Kidney epithelial cell (primary cell): ENCODE measurements at regions not wholly inside any gene's neighbourhood (a gene's known extent, or its start where the extent isn't known, plus 50 kb on each side); places are given as distances from the start of the nearest gene placed in this dataset.

Source experiments
- DNase-seq: peaks from one replicate; pipeline ENCODE4 v3.0.0-alpha.2; 2010; ENCODE audit warnings: low read depth
- H3K27me3 ChIP-seq: 2 replicates; pipeline ENCODE4 v1.6.0; 2011; ENCODE audit warnings: low read length; ENCODE audit not compliant: control insufficient read depth, insufficient read depth
- H3K36me3 ChIP-seq: 2 replicates; pipeline ENCODE4 v1.5.1; 2011; ENCODE audit warnings: low read length; ENCODE audit not compliant: control insufficient read depth, insufficient read depth
- H3K4me3 ChIP-seq: 2 replicates; pipeline ENCODE4 v1.5.1; 2011; ENCODE audit warnings: low read depth, mild to moderate bottlenecking, control low read depth, low read length
- CTCF ChIP-seq: IDR thresholded peaks from 2 replicates; pipeline ENCODE4 v1.5.1; 2011; ENCODE audit warnings: mild to moderate bottlenecking, moderate library complexity, low read length, control low read depth, inconsistent platforms; ENCODE audit not compliant: insufficient read depth, poor library complexity, severe bottlenecking

DNA sequence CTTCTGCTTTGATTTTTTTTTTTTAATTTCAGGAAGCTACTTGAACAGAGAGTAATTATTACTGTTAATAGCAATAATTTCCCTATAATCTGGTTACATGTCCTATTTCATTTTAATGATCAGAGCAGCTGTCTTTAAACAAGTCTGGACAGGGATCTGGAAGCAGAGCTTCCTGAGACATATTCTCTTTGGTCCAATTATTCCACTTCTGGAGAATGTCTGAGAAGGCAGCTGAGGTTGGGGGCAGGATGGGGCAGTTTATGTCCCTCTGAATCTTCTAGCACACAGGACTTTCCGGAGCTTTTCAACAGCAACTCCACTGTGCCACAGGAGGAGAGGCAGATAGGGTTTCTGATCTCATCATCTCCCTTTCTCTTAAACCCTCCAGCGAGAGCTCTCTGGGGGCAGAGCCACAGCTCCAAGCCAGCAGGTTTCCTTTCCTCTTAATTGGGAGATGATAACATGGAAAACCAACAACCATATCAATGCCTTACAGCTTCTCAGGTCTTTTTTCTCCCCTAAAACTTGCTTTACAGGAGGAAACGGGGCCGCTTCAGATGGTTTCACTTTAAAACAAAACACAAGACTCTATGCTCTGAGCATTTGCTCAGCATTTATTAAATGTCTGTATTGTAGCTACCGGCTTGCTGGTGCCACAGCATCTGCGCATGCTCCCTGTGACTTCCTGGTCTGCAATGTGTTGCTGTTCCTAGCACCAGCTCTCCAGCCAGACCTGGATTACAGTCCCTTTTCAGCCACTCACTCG lies 425.7 kb upstream of the USP24 start:
- no peak for DNase-seq
- Histone ChIP-seq H3K27me3 (no peaks in the 10 kb centered on the region), H3K4me3 (no peak overlapping the region), H3K36me3 (no peaks in the 10 kb centered on the region)
- no peak for TF ChIP-seq CTCF

DNA sequence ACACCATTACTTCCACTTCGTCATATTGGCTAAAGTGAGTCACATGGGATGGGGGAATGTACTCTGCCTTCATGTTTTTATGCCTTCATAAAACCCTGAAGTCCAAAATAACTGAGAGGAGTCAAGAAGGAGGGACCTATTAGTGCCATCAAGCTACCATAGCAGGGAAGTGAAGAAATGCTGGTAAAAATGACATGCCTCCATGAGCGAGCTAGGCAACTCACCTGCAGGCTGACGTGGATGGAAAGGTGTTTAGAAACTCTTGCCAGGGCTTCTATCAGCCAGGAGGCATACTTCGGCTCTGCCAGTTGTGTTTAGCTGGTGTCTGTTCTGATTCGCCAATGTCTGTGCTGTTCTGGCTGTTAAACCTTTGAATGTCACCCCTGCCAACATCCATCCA lies 424.4 kb upstream of the USP24 start:
- no peaks in the 10 kb centered on the region for H3K27me3 ChIP-seq
- no peaks in the 10 kb centered on the region for H3K36me3 ChIP-seq
- DNase-seq, result no peak
- H3K4me3 ChIP-seq, result no peak overlapping the region
- TF ChIP-seq CTCF, result no peak

- H3K36me3 ChIP-seq, result no peaks in the 10 kb centered on the region
- no peak for TF ChIP-seq CTCF
- no peak for DNase-seq
- H3K27me3 ChIP-seq, result no peaks in the 10 kb centered on the region
- H3K4me3 ChIP-seq, result no peak overlapping the region
Measured at GRCh38 chr1:55639051-55639450, 423.9 kb upstream of the USP24 start.

- no peak for TF ChIP-seq CTCF
Measured at GRCh38 chr1:55636696-55637095, 421.5 kb upstream of the USP24 start.

DNA sequence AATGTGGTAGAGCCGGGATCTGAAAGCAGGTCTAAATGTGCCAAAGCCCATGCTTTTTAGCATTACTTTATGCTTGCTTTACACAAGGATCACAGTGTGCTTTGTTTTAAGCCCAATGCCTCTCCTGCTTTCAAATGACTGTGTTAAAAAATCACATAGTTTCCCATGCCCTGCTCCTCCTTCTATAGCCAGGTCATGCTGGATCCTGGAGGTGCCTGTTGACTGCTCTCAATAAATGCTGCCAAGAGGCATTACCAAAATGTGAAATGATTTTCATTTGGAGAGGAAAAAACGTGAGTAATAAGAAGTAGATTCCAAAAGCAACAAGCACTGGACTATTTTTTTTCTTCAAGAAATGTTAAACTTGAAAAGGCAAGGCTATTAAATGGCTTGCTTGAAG lies 420.7 kb upstream of the USP24 start:
- H3K36me3 ChIP-seq, result no peaks in the 10 kb centered on the region
- no peak for TF ChIP-seq CTCF
- H3K4me3 ChIP-seq, result no peak overlapping the region
- DNase-seq, result no peak
- no peaks in the 10 kb centered on the region for H3K27me3 ChIP-seq

More at GRCh38 chr1:55636696-55637095, 421.5 kb upstream of the USP24 start:
- Histone ChIP-seq H3K27me3 (no peaks in the 10 kb centered on the region), H3K36me3 (no peaks in the 10 kb centered on the region), H3K4me3 (no peak overlapping the region)
- DNase-seq, result no peak

- no peak for DNase-seq
- no peak overlapping the region for H3K4me3 ChIP-seq
- no peak for TF ChIP-seq CTCF
- no peaks in the 10 kb centered on the region for H3K36me3 ChIP-seq
- H3K27me3 ChIP-seq, result no peaks in the 10 kb centered on the region
Measured at GRCh38 chr1:55634516-55634915, 419.4 kb upstream of the USP24 start.
